ENCODE measurements at regions not wholly inside any gene's neighbourhood (a gene's known extent, or its start where the extent isn't known, plus 50 kb on each side); places are given as distances from the start of the nearest gene placed in this dataset.
A peak's percentile ranks its signal among the peaks of the same experiment; 100 is the strongest.

- ATAC-seq = no peak
- intact Hi-C loops (cut with DNase I) = no loop called here
Observed at GRCh38 chr10:85535926-85536325, 830.7 kb downstream of the GRID1 start.

GRCh38 chr10:85537561-85537960 is 829.0 kb downstream of the GRID1 start:
- intact Hi-C loops (cut with DNase I) = no loop called here
- ATAC-seq (no peak), DNase-seq (no peak)

More at GRCh38 chr10:85535926-85536325, 830.7 kb downstream of the GRID1 start:
- no peak for DNase-seq

GRCh38 chr10:85538601-85539000 is 828.0 kb downstream of the GRID1 start:
- intact Hi-C loops (cut with DNase I) = no loop called here
- DNase-seq (no peak), ATAC-seq (no peak)

- ATAC-seq (peak in 1 of 2 donors; percentile 44), DNase-seq (no peak)
- intact Hi-C loops (cut with DNase I) = loop anchor here in 1 of 2 donors (10.0 kb wide), 1 partner anchor 833 kb away; no protein-coding TSS in a partner anchor
Observed at GRCh38 chr10:85542152-85542551, 824.4 kb downstream of the GRID1 start.

GRCh38 chr10:85542936-85543730 is 823.5 kb downstream of the GRID1 start:
- ATAC-seq = peak in 1 of 2 donors; percentile 37
- intact Hi-C loops (cut with DNase I) = loop anchor here in 1 of 2 donors (10.0 kb wide), 1 partner anchor 832 kb away; no protein-coding TSS in a partner anchor

GRCh38 chr10:85544956-85545355 is 821.6 kb downstream of the GRID1 start:
- intact Hi-C loops (cut with DNase I) = loop anchor here (5.0 to 10.0 kb wide), 2 partner anchors 830 to 832 kb away; no protein-coding TSS in a partner anchor
- no peak for DNase-seq
- no peak for ATAC-seq

More at GRCh38 chr10:85542936-85543730, 823.5 kb downstream of the GRID1 start:
- no peak for DNase-seq

GRCh38 chr10:85545874-85546273 is 820.7 kb downstream of the GRID1 start:
- ATAC-seq (no peak), DNase-seq (no peak)
- intact Hi-C loops (cut with DNase I) = loop anchor here (5.0 to 10.0 kb wide), 2 partner anchors 829 to 831 kb away; no protein-coding TSS in a partner anchor

- no peak for DNase-seq
- ATAC-seq = no peak
- intact Hi-C loops (cut with DNase I) = loop anchor here (5.0 to 10.0 kb wide), 2 partner anchors 827 to 830 kb away; no protein-coding TSS in a partner anchor
Observed at GRCh38 chr10:85547460-85548023, 819.1 kb downstream of the GRID1 start.

GRCh38 chr10:85548034-85548433 is 818.6 kb downstream of the GRID1 start:
- ATAC-seq = peak in 1 of 2 donors; percentile 77
- intact Hi-C loops (cut with DNase I) = loop anchor here (5.0 to 10.0 kb wide), 2 partner anchors 827 to 829 kb away; no protein-coding TSS in a partner anchor

More at GRCh38 chr10:85548034-85548433, 818.6 kb downstream of the GRID1 start:
- DNase-seq = no peak

All from left cardiac atrium (tissue), 4 donors.